GM12892 (cell line): ENCODE measurements at regions not wholly inside any gene's neighbourhood (a gene's known extent, or its start where the extent isn't known, plus 50 kb on each side); places are given as distances from the start of the nearest gene placed in this dataset.

Experiments used
- POLR2A ChIP-seq: IDR thresholded peaks from 2 replicates; pipeline ENCODE4 v1.6.1; 2011; ENCODE audit warnings: low read depth, low read length, control low read depth
- POLR2AphosphoS5 ChIP-seq: IDR thresholded peaks from 2 replicates; pipeline ENCODE4 v1.6.1; 2011; ENCODE audit warnings: low read depth, low read length, control low read depth
- TAF1 ChIP-seq: IDR thresholded peaks from 2 replicates; pipeline ENCODE4 v1.6.1; 2011; ENCODE audit warnings: low read depth, mild to moderate bottlenecking, control low read depth, low read length, borderline replicate concordance

DNA sequence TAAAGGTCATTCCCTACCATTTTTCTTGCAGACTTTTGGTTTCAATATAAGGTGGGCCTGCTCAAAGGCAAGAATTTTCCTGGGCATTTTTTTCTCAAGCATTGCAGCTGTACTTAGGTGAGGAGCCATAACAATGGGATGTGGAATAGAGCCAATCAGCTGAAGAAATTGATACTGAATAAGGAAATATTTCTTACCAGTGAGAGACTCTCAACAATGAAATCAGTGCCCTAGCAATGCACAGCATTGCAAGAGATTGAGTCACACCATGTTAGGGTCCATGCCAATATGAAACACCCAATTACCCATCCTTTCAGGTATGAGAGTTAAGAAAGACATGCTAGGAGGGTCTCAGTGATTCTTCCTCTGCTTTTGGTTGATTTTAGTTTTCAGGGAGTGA lies 237.6 kb downstream of the SOX9 start:
- TF ChIP-seq POLR2AphosphoS5 (no peak), POLR2A (no peak), TAF1 (no peak)
